ENCODE measurements at regions not wholly inside any gene's neighbourhood (a gene's known extent, or its start where the extent isn't known, plus 50 kb on each side); places are given as distances from the start of the nearest gene placed in this dataset.
"Not testable (repeated sequence)": the region's sequence is repeated elsewhere in the genome, so short reads cannot be mapped to it uniquely, and the experiment has no call there.

- H3K9me3 Mint-ChIP-seq: peaks cover 2% of the 10 kb centered on the region
- no peak overlapping the region for H3K4me3 Mint-ChIP-seq
- no peaks in the 10 kb centered on the region for H3K4me1 Mint-ChIP-seq
- H3K27ac Mint-ChIP-seq: no peak overlapping the region
- H3K36me3 Mint-ChIP-seq: no peaks in the 10 kb centered on the region
- POLR2A ChIA-PET: no interaction called here
- ATAC-seq (ENCODE audit: low read depth): no peak
- no peak for DNase-seq
- H3K27me3 Mint-ChIP-seq: no peaks in the 10 kb centered on the region
These were observed 1058.9 kb downstream of the GALC start for GRCh38 chr14:86933958-86934595.

DNA sequence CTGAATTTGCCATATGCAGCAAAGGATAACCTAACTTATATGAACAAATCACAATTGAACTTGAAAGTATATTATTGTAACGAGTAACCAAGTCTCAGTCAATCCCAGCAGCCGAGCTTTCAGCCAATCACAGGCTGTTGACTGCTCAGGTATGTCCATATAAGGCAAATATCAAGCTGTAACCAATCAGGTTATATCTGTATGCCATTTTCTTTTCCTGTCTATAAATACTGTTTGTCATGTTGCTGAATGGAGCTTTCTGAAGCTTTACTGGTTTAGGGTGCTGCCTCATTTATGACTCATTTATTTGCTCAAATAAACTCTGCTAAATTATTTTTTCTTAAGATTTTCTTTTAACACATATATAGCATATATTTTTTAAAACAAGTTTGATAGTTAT lies 1059.5 kb downstream of the GALC start:
- POLR2A ChIA-PET: no interaction called here
- no peak overlapping the region for H3K4me3 Mint-ChIP-seq
- no peak for ATAC-seq (ENCODE audit: low read depth)

GRCh38 chr14:86915406-86915805 lies 1077.6 kb downstream of the GALC start:
- H3K4me1 Mint-ChIP-seq: no peaks in the 10 kb centered on the region
- H3K27me3 Mint-ChIP-seq: no peaks in the 10 kb centered on the region
- no peak overlapping the region for H3K27ac Mint-ChIP-seq
- H3K4me3 Mint-ChIP-seq: no peak overlapping the region
- ATAC-seq (ENCODE audit: low read depth): no peak
- H3K9me3 Mint-ChIP-seq: no peaks in the 10 kb centered on the region
- POLR2A ChIA-PET: no interaction called here
- H3K36me3 Mint-ChIP-seq: no peaks in the 10 kb centered on the region
- DNase-seq: no peak

More for the DNA sequence above, 1059.5 kb downstream of the GALC start:
- no peak overlapping the region for H3K27ac Mint-ChIP-seq
- H3K27me3 Mint-ChIP-seq: no peaks in the 10 kb centered on the region
- no peak for DNase-seq
- no peaks in the 10 kb centered on the region for H3K36me3 Mint-ChIP-seq
- H3K9me3 Mint-ChIP-seq: no peaks in the 10 kb centered on the region
- H3K4me1 Mint-ChIP-seq: no peaks in the 10 kb centered on the region

DNA sequence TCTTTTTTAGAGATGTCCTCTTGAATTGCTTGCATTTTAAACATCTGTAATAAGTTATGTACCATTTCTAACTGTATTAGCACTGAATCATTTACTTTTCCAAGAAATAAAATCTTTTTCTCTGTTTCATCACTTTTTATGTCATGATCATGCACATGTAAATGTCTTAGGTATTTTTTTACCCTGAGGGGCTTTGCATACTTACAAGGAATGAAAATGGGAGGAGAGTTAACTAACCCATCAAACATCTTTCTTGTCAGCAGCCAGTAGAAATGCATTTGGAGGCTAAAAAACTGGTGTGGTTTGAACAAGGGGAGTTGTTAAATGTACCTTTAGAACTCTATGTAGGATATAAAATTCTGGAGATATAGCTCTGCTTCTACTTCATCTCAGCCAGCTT lies 1080.3 kb downstream of the GALC start:
- Mint-ChIP-seq H3K9me3 (no peaks in the 10 kb centered on the region), H3K27ac (no peak overlapping the region), H3K4me1 (no peaks in the 10 kb centered on the region), H3K36me3 (no peaks in the 10 kb centered on the region), H3K4me3 (no peak overlapping the region), H3K27me3 (no peaks in the 10 kb centered on the region)
- no peak for ATAC-seq (ENCODE audit: low read depth)
- POLR2A ChIA-PET: no interaction called here
- DNase-seq: no peak

- no peaks in the 10 kb centered on the region for H3K27me3 Mint-ChIP-seq
- no peak overlapping the region for H3K27ac Mint-ChIP-seq
- H3K4me3 Mint-ChIP-seq: no peak overlapping the region
- H3K9me3 Mint-ChIP-seq: no peaks in the 10 kb centered on the region
- ATAC-seq (ENCODE audit: low read depth): no peak
- H3K4me1 Mint-ChIP-seq: no peaks in the 10 kb centered on the region
- POLR2A ChIA-PET: no interaction called here
- no peaks in the 10 kb centered on the region for H3K36me3 Mint-ChIP-seq
- no peak for DNase-seq
These were observed 1081.5 kb downstream of the GALC start for GRCh38 chr14:86911486-86911885.

- not testable (repeated sequence) for H3K27me3 Mint-ChIP-seq
These were observed 1087.5 kb downstream of the GALC start for GRCh38 chr14:86905386-86905926.

DNA sequence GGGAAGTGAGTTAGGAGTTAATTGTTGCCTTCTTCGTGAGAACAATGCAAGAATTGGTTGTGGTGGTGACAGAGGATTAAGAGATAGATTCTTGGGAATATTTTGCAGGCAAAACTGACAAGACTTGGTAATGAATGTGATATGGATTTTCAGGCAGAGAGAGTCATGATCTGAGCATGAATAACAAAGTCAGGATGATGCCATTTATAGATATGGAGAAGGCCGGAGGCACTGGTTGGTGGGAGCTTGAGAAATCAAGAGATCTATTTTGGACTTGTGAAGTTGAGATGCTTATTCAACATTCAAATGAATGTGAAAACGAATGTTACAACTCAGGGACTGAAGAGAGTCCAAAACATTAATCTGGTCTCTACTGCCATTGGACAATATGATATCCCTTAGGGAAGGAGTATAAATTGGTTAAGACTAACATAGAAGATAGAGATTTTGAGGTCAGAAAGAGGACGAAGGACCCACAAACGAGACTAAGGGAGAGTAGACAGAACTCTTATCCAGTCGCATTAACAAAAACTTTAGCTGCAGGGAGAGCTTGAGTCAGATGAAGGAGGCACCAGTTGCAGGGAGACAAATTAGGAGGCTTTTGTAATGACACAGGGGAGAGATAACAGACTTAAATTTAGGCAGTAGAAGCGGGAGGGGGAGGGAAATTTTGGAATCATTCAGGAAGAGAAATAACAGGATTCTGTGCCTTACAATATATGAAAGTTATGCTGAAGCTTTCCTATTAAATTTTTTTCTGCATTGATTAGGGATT lies 1090.6 kb downstream of the GALC start:
- POLR2A ChIA-PET: no interaction called here
- Mint-ChIP-seq H3K27me3 (no peaks in the 10 kb centered on the region), H3K4me3 (no peak overlapping the region), H3K27ac (no peak overlapping the region), H3K9me3 (no peaks in the 10 kb centered on the region), H3K36me3 (no peaks in the 10 kb centered on the region), H3K4me1 (no peaks in the 10 kb centered on the region)
- DNase-seq (no peak), ATAC-seq (ENCODE audit: low read depth) (no peak)

More at GRCh38 chr14:86905386-86905926, 1087.5 kb downstream of the GALC start:
- H3K9me3 Mint-ChIP-seq; H3K4me3 Mint-ChIP-seq; H3K36me3 Mint-ChIP-seq; H3K4me1 Mint-ChIP-seq; POLR2A ChIA-PET; ATAC-seq (ENCODE audit: low read depth); DNase-seq; H3K27ac Mint-ChIP-seq: not testable (repeated sequence)

- no peaks in the 10 kb centered on the region for H3K27me3 Mint-ChIP-seq
- H3K27ac Mint-ChIP-seq: no peak overlapping the region
- POLR2A ChIA-PET: no interaction called here
- H3K36me3 Mint-ChIP-seq: no peaks in the 10 kb centered on the region
- peaks cover 2% of the 10 kb centered on the region for H3K9me3 Mint-ChIP-seq
- ATAC-seq (ENCODE audit: low read depth): no peak
- no peak for DNase-seq
- no peaks in the 10 kb centered on the region for H3K4me1 Mint-ChIP-seq
- no peak overlapping the region for H3K4me3 Mint-ChIP-seq
These were observed 1095.1 kb downstream of the GALC start for GRCh38 chr14:86897704-86898513.

- H3K36me3 Mint-ChIP-seq: no peaks in the 10 kb centered on the region
These were observed 1095.8 kb downstream of the GALC start for GRCh38 chr14:86897224-86897623.

DNA sequence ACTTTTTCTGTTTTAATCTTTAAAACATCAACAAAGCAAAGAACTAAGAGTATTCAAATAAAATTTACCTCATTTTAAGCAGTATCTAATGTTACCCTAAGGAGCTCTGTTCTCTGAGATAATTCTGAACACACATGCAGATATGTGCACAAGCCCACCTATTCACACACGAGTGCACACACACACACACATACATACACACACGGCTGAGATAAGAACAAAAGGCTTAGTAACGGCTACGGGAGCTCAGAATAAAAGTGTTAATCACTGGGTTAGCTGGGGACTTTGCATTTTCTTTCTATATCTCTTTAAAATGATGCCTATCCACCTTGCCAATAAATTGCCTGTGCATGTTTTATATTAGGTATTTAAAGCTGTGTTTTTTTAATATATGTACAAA lies 1096.3 kb downstream of the GALC start:
- H3K9me3 Mint-ChIP-seq: peaks cover 2% of the 10 kb centered on the region
- POLR2A ChIA-PET: no interaction called here
- H3K4me1 Mint-ChIP-seq: no peaks in the 10 kb centered on the region
- ATAC-seq (ENCODE audit: low read depth) (no peak), DNase-seq (no peak)
- no peak overlapping the region for H3K4me3 Mint-ChIP-seq
- no peak overlapping the region for H3K27ac Mint-ChIP-seq
- H3K27me3 Mint-ChIP-seq: no peaks in the 10 kb centered on the region
- H3K36me3 Mint-ChIP-seq: no peaks in the 10 kb centered on the region

More at GRCh38 chr14:86897224-86897623, 1095.8 kb downstream of the GALC start:
- Mint-ChIP-seq H3K27me3 (no peaks in the 10 kb centered on the region), H3K4me3 (no peak overlapping the region), H3K4me1 (no peaks in the 10 kb centered on the region), H3K9me3 (peaks cover 2% of the 10 kb centered on the region), H3K27ac (no peak overlapping the region)
- POLR2A ChIA-PET: no interaction called here
- no peak for ATAC-seq (ENCODE audit: low read depth)
- no peak for DNase-seq

- H3K9me3 Mint-ChIP-seq: peaks cover 5% of the 10 kb centered on the region
- H3K27ac Mint-ChIP-seq: no peak overlapping the region
- POLR2A ChIA-PET: no interaction called here
- H3K36me3 Mint-ChIP-seq: no peaks in the 10 kb centered on the region
- ATAC-seq (ENCODE audit: low read depth) (no peak), DNase-seq (no peak)
- no peak overlapping the region for H3K4me3 Mint-ChIP-seq
- H3K4me1 Mint-ChIP-seq: no peaks in the 10 kb centered on the region
- H3K27me3 Mint-ChIP-seq: no peaks in the 10 kb centered on the region
These were observed 1100.6 kb downstream of the GALC start for GRCh38 chr14:86892152-86892956.

DNA sequence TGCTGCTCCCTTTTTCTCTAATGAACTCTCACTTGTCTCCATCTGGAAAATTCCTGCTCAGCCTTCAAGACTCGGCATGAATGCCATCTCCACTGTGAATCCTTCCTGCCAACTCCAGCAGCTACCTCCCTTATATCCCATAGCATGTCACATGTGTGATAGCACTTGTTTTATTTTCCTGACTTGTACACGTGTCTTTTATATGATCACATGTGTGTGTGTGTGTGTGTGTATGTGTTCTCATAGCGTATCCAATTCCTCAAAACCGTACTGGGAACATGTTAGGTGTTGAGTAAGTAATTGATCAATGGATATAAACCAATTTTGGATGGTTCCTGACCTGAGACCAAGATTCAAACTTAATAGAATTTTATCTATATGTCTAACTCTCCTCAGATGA lies 1107.7 kb downstream of the GALC start:
- no peaks in the 10 kb centered on the region for H3K4me1 Mint-ChIP-seq
- H3K27me3 Mint-ChIP-seq: no peaks in the 10 kb centered on the region
- DNase-seq (no peak), ATAC-seq (ENCODE audit: low read depth) (no peak)
- peaks cover 8% of the 10 kb centered on the region for H3K9me3 Mint-ChIP-seq
- H3K36me3 Mint-ChIP-seq: no peaks in the 10 kb centered on the region
- no peak overlapping the region for H3K27ac Mint-ChIP-seq
- no peak overlapping the region for H3K4me3 Mint-ChIP-seq
- POLR2A ChIA-PET: no interaction called here

GRCh38 chr14:86884498-86884897 lies 1108.5 kb downstream of the GALC start:
- POLR2A ChIA-PET: no interaction called here
- no peaks in the 10 kb centered on the region for H3K36me3 Mint-ChIP-seq
- no peak overlapping the region for H3K4me3 Mint-ChIP-seq
- no peaks in the 10 kb centered on the region for H3K27me3 Mint-ChIP-seq
- ATAC-seq (ENCODE audit: low read depth): no peak
- no peaks in the 10 kb centered on the region for H3K4me1 Mint-ChIP-seq
- no peak for DNase-seq
- no peak overlapping the region for H3K27ac Mint-ChIP-seq
- H3K9me3 Mint-ChIP-seq: peaks cover 7% of the 10 kb centered on the region
